SU-DHL-6 (cell line): ENCODE measurements at regions not wholly inside any gene's neighbourhood (a gene's known extent, or its start where the extent isn't known, plus 50 kb on each side); places are given as distances from the start of the nearest gene placed in this dataset.

ENCODE experiments used
- H2AFZ ChIP-seq: fragments of 200-600 bp; sonication (generic); 2 replicates; pipeline ENCODE4 v1.6.1; 2014; ENCODE audit warnings: low read depth, mild to moderate bottlenecking, moderate library complexity, mixed read lengths, antibody characterized with exemption, low read length; ENCODE audit not compliant: severe bottlenecking
- H3F3A ChIP-seq: fragments of 200-600 bp; shearing (Covaris generic); 2 replicates; pipeline ENCODE4 v1.6.0; 2016; ENCODE audit warnings: antibody characterized with exemption, mild to moderate bottlenecking; ENCODE audit not compliant: insufficient read depth
- H3K27ac ChIP-seq: fragments of 200-600 bp; sonication (generic); 2 replicates; pipeline ENCODE4 v1.5.1; 2016; ENCODE audit warnings: low read depth, mild to moderate bottlenecking, low read length, moderate library complexity, mixed read lengths
- H3K27me3 ChIP-seq: fragments of 200-600 bp; sonication (generic), shearing (Covaris generic); 2 replicates; pipeline ENCODE4 v1.6.0; 2014; ENCODE audit warnings: mild to moderate bottlenecking, low read length
- H3K36me3 ChIP-seq: fragments of 200-600 bp; sonication (generic); 2 replicates; pipeline ENCODE4 v1.6.1; 2014; ENCODE audit warnings: mild to moderate bottlenecking, low read length, mixed read lengths
- H3K4me2 ChIP-seq: fragments of 300-600, 200-600 bp; shearing (Covaris generic), sonication (generic); 2 replicates; pipeline ENCODE4 v1.6.0; 2014; ENCODE audit warnings: low read length, low read depth, mild to moderate bottlenecking; ENCODE audit not compliant: poor library complexity, severe bottlenecking
- H3K4me3 ChIP-seq: fragments of 200-600 bp; sonication (generic); 2 replicates; pipeline ENCODE4 v1.5.1; 2014; ENCODE audit warnings: antibody characterized with exemption, low read length, mild to moderate bottlenecking, mixed read lengths; ENCODE audit not compliant: insufficient read depth, poor library complexity, severe bottlenecking
- H3K79me2 ChIP-seq: fragments of 200-600 bp; sonication (generic); 2 replicates; pipeline ENCODE4 v1.6.1; 2014; ENCODE audit warnings: mild to moderate bottlenecking, low read length, moderate library complexity; ENCODE audit not compliant: insufficient read depth
- H3K9ac ChIP-seq: fragments of 200-600 bp; sonication (generic); 2 replicates; pipeline ENCODE4 v1.7.0; 2014; ENCODE audit warnings: mild to moderate bottlenecking, low read length
- H3K9me2 ChIP-seq: fragments of 200-600 bp; sonication (generic); replicated peaks from 2 replicates; pipeline ENCODE4 v1.6.1; 2014; ENCODE audit warnings: low read length; ENCODE audit not compliant: insufficient read depth
- H3K9me3 ChIP-seq: fragments of 200-600 bp; sonication (generic); 2 replicates; pipeline ENCODE4 v1.6.1; 2014; ENCODE audit warnings: low read length, mixed read lengths; ENCODE audit not compliant: insufficient read depth
- H4K20me1 ChIP-seq: fragments of 200-600 bp; sonication (generic); 2 replicates; pipeline ENCODE4 v1.6.1; 2014; ENCODE audit warnings: low read depth, mild to moderate bottlenecking, antibody characterized with exemption, low read length, moderate library complexity, mixed read lengths
- EZH2phosphoT487 ChIP-seq: fragments of 200-600 bp; sonication (generic), shearing (Covaris generic); conservative IDR thresholded peaks from 2 replicates; pipeline ENCODE4 v1.6.1; 2018; ENCODE audit warnings: mild to moderate bottlenecking, antibody characterized with exemption, low read length, moderate library complexity, mixed read lengths
- TF ChIP-seq, protein P1 (sequence below): fragments of 200-600 bp; sonication (generic); IDR thresholded peaks from one replicate; pipeline ENCODE4 v1.5.1; 2017; ENCODE audit warnings: antibody characterized with exemption, mild to moderate bottlenecking, low read length, moderate library complexity; ENCODE audit not compliant: insufficient read depth, poor library complexity, severe bottlenecking

DNA sequence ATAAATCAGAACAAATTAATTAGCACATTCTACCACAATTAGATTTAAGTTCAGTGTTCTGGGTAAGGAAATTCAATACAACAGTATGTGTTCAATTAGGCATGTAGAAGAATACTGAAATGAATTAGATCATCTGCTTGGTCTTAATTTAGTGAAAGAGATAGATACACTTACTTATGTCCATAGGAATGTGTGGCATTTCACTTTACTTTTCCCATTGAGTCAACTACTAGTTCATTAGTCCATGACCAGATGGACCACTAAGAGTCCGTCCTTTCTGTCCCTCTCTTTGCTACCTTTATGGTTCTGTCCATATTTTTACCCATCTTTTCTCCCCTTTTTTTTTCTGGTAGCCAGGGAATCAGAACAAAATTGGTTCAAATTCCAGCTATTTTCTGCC is 276.9 kb downstream of the OSTF1 start:
- Histone ChIP-seq H2AFZ (no peak overlapping the region), H3K4me2 (no peak overlapping the region), H3K9me3 (no peaks in the 10 kb centered on the region), H3K4me3 (no peak overlapping the region), H3K79me2 (no peaks in the 10 kb centered on the region), H3K27me3 (no peaks in the 10 kb centered on the region), H4K20me1 (no peaks in the 10 kb centered on the region), H3K9me2 (no peaks in the 10 kb centered on the region), H3F3A (no peaks in the 10 kb centered on the region), H3K36me3 (no peaks in the 10 kb centered on the region), H3K27ac (no peak overlapping the region), H3K9ac (no peak overlapping the region)
- no peak for TF ChIP-seq EZH2phosphoT487
- TF ChIP-seq, protein P1, sequence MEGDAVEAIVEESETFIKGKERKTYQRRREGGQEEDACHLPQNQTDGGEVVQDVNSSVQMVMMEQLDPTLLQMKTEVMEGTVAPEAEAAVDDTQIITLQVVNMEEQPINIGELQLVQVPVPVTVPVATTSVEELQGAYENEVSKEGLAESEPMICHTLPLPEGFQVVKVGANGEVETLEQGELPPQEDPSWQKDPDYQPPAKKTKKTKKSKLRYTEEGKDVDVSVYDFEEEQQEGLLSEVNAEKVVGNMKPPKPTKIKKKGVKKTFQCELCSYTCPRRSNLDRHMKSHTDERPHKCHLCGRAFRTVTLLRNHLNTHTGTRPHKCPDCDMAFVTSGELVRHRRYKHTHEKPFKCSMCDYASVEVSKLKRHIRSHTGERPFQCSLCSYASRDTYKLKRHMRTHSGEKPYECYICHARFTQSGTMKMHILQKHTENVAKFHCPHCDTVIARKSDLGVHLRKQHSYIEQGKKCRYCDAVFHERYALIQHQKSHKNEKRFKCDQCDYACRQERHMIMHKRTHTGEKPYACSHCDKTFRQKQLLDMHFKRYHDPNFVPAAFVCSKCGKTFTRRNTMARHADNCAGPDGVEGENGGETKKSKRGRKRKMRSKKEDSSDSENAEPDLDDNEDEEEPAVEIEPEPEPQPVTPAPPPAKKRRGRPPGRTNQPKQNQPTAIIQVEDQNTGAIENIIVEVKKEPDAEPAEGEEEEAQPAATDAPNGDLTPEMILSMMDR: no peak

DNA sequence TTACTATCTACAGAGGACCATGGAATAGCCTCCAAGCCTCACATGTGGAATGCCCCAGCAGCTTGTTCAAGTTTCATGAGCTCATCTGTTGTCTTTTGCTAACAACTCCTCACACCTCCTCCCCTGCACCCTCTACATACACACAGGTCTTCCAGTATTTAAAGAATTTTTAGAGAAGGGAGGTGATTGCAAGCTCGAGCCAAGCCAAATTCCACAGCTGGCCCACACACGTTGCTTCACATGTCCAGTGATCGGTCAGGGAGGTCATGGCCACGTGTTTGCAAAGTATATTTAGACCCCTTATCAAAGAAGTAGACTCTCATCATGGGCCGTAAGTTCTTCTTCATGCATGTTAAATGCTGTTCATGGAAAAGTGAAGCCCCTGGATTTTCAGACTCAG is 281.7 kb downstream of the OSTF1 start:
- H3K36me3 ChIP-seq: no peaks in the 10 kb centered on the region

DNA sequence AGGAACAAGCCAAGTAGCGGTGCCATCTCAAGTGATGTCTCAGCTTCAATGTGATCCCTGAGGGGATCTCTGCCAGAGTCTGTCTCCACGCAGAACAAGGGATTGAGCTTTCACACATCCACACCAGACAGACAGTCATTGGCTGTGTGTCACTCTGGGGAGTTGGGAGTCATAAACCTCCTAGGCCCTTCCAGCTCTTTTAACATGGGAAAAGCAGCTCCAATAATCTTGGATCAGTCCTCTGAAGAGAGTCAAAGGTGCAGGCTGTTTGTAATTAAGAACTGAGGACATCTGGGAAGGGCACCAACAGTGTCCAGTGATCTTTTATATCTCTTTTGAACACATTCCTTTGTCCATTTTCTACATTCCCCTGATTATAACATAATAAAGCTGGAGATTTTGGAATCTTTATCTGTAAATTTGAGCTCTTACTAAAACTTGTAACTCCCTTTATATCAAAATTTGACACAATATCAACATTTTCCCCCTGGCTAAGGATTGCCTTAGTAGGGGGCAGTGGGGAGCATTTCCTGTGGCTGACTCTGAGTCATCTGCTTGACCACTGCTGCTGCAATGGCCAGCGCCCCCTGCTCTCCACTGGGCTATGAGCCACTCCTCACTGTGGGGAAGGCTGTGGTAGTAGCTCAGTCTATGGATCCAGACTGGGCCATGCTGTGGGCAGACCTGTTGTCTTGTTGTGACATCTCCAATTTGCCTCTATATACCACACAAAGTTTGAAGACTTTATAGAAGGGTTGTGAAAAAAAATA is 284.4 kb downstream of the OSTF1 start:
- no peak overlapping the region for H3K4me2 ChIP-seq
- H2AFZ ChIP-seq: no peak overlapping the region
- H3F3A ChIP-seq: no peaks in the 10 kb centered on the region
- H3K9ac ChIP-seq: no peak overlapping the region
- no peak overlapping the region for H3K27ac ChIP-seq
- H3K36me3 ChIP-seq: no peaks in the 10 kb centered on the region
- no peaks in the 10 kb centered on the region for H3K27me3 ChIP-seq
- H3K4me3 ChIP-seq: no peak overlapping the region
- no peaks in the 10 kb centered on the region for H3K9me2 ChIP-seq
- H4K20me1 ChIP-seq: no peaks in the 10 kb centered on the region
- no peaks in the 10 kb centered on the region for H3K79me2 ChIP-seq
- no peaks in the 10 kb centered on the region for H3K9me3 ChIP-seq
- TF ChIP-seq EZH2phosphoT487: no peak
- TF ChIP-seq, protein P1: no peak

More for the DNA sequence above, 281.7 kb downstream of the OSTF1 start:
- Histone ChIP-seq H3K9me2 (no peaks in the 10 kb centered on the region), H3K27me3 (no peaks in the 10 kb centered on the region), H3K9ac (no peak overlapping the region), H3F3A (no peaks in the 10 kb centered on the region), H3K27ac (no peak overlapping the region), H4K20me1 (no peaks in the 10 kb centered on the region), H2AFZ (no peak overlapping the region), H3K9me3 (no peaks in the 10 kb centered on the region), H3K4me3 (no peak overlapping the region), H3K4me2 (no peak overlapping the region), H3K79me2 (no peaks in the 10 kb centered on the region)
- TF ChIP-seq, protein P1: no peak
- no peak for TF ChIP-seq EZH2phosphoT487
